NCI-H82 treated with DMSO at 0.1 percent for 48 hours (cell line): ENCODE measurements at regions not wholly inside any gene's neighbourhood (a gene's known extent, or its start where the extent isn't known, plus 50 kb on each side); places are given as distances from the start of the nearest gene placed in this dataset.
A peak's percentile ranks its signal among the peaks of the same experiment; 100 is the strongest.
"Not testable (repeated sequence)": the region's sequence is repeated elsewhere in the genome, so short reads cannot be mapped to it uniquely, and the experiment has no call there.

Experiments used
- DNase-seq: peaks from one replicate; lab custom pipeline; 2025; ENCODE audit not compliant: unreplicated experiment; lab: John Stamatoyannopoulos, UW

DNA sequence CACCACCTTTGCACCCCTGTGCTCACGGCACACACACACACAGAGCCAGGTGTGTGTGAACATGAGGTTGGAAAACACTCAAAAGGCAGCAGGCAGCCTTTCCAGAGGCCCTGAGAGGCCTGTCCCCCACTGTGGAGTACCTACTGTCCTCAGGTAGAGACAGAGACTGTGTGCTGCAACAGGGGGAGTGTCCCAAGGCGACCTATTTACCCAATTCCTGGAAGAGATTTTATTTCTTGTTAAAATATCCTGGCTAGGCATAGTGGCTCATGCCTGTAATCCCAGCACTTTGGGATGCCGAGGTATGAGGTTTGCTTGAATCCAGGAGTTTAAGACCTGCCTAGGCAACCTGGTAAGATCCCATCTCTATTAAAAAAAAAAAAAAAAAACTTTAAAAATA is 108.5 kb downstream of the COPRS start:
- no peak for DNase-seq

- no peak for DNase-seq
Observed at GRCh38 chr17:31748881-31749280, 110.2 kb downstream of the COPRS start.

DNA sequence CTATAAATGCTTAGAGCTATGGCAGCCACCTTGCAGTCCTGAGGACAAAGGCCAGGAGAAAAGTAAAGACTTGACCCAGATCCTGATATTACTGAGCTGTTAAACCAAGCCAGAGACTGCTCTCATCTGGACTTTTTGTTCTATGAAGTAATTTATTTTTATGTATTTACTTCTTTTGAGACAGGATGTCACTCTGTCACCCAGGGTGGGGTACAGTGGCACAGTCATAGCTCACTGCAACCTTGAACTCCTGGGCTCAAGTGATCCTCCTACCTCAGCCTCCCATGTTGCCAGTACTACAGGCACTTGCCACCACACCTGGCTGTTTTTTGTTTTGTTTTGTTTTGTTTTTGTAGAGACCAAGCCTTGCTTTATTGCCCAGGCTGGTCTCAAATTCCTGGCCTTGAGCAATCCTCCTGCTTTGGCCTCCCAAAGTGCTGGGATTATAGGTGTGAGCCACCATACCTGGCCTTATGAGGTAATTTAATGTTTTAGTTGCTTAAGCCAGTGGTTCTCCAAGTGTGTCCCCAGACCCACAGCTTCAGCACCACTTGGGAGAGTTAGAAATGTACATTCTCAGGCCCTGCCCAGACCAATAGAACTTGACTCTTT is 112.1 kb downstream of the COPRS start:
- DNase-seq: no peak

GRCh38 chr17:31745964-31746600 is 113.0 kb downstream of the COPRS start:
- DNase-seq: no peak

DNA sequence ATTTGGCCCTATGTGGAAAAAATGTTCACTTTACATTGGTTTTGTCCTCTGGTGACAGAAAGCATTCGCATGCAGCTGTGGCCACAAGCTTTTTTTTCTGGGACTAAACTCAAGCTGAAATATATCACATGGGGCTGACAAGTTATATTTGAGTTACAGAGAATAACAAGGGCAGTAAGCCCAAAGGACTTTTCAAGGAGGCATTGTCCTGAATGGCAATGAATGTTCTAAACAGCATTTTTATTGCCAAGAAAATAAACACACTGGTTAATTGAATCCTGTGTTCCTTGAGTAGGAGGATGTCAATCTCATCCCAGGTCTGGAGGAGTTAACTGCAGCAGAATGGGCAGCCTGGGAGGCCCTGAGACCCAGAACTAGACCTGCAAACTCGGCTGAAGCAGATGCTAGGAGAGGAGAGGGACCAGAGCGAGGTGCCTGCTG is 114.5 kb downstream of the COPRS start:
- DNase-seq: no peak

DNA sequence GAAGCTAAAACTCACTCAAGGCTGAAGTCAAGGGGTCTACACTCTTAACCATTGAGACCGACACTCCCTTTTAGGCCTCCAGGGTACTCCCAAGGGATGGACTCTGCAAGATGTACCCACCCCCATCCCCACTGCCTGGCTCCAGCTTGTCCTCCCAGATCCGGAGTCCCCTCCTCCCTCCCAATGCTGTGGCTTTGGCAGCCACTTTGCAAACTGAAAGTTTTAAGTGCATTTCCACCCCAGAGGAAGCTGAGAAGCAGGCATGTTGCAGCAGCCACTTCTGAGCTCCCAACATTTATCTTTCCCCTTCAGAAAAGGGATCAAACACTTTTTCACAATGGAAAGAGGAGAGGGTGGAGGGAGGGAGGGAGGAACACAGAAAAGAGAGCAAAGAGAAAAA is 115.2 kb downstream of the COPRS start:
- DNase-seq: no peak

DNA sequence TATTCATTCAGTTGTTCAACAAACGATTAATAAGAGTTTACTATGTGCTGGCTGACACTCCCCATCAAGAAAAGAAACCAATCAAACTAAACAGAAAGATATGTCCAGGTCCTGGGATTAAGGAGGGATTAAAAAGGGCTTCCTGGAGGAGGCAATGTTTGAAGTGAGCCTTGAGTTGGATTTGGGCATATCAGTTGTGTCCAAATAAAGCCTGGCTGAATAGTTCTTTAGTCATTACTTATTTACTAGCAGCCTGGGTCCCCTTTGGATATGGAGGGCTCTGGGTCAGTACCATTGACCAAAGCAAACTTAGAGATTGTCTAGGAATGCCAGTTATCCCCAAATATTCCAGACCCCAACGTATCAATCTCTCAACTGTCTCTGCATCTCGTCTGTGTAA is 117.7 kb downstream of the COPRS start:
- DNase-seq: no peak

GRCh38 chr17:31740611-31741082 is 118.4 kb downstream of the COPRS start:
- DNase-seq: no peak

GRCh38 chr17:31738996-31739699 is 119.9 kb downstream of the COPRS start:
- DNase-seq: peak; percentile 39

GRCh38 chr17:31738488-31738887 is 120.6 kb downstream of the COPRS start:
- DNase-seq: no peak

DNA sequence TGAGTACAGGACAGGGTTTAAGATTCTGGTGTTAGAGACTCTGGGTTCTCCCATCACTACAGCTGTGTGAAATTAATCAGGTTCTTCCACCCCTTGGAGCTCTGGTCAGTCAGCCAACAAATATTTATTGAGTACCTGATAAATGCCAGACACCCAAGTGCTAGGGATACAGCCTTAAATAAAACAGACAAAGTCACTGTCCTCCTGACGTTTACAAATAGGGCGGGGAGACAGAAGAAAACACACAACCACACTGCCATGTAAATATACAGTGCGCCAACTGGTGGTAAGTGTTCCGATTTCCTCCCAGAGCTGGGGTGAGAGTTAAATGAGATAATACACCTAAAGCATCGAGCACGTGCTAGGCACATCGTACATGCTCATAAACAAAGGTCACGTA is 121.0 kb downstream of the COPRS start:
- DNase-seq: no peak

GRCh38 chr17:31736855-31737625 is 122.0 kb downstream of the COPRS start:
- DNase-seq: no peak

DNA sequence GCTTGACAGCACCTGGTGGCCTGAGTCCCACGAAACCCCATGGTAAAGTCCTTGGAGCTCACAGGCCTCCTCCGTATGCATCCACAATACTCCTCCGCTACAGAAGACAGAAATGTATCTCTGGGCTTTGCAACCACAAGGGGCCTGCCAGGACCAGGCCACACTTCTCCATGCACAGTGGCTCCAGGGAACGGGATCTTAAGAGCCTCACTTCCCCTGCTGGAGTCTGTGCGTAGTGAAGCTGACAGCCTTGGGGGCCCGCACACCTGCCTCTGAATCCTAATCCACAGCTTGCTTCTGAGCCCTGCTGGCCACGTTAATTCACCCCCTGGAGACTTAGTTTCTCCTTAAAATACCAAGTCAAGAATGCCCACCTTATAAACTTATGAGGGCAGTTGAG is 125.7 kb downstream of the COPRS start:
- DNase-seq: no peak

DNA sequence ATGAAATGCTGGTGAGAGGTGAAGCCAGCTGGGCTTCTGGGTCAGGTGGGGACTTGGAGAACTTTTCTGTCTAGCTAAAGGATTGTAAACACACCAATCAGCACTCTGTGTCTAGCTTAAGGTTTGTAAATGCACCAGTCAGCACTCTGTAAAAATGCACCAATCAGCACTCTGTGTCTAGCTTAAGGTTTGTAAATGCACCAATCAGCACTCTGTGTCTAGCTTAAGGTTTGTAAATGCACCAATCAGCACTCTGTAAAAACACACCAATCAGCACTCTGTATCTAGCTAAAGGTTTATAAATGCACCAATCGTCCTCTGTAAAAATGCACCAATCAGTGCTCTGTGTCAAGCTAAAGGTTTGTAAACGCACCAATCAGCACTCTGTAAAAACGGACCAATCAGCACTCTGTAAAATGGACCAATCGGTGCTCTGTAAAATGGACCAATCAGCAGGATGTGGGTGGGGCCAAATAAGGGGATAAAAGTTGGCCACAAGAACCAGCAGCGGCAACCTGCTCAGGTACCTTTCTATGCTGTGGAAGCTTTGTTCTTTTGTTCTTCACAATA is 127.4 kb downstream of the COPRS start:
- not testable (repeated sequence) for DNase-seq

GRCh38 chr17:31731118-31731517 is 127.9 kb downstream of the COPRS start:
- DNase-seq: no peak

GRCh38 chr17:31726980-31727427 is 132.0 kb downstream of the COPRS start:
- no peak for DNase-seq

GRCh38 chr17:31724619-31725018 is 134.4 kb downstream of the COPRS start:
- no peak for DNase-seq

DNA sequence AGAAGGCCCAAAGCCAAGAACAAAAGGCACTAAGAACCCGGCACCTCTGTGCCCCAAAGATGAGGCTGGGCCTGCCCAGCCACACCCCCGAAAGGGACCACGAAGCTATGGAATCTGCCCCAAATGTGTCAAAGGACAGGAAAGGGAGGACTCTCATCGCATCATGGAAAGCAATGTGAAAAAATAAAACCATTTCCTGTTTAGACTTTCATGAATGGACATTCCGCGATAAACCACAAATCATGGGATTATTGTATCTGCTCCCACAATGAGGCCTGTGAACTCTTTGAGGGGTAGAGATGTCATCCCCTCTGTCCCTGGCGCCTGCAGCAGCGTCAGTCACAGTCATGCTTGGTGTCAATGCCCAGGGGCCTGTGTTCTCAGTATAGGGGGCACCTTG is 135.0 kb downstream of the COPRS start:
- DNase-seq: no peak

GRCh38 chr17:31722251-31723056 is 136.6 kb downstream of the COPRS start:
- DNase-seq: no peak

- DNase-seq: no peak
Observed at GRCh38 chr17:31721291-31722025, 137.6 kb downstream of the COPRS start.
